Hippocampal formation (tissue), 2 donors: ENCODE measurements at regions not wholly inside any gene's neighbourhood (a gene's known extent, or its start where the extent isn't known, plus 50 kb on each side); places are given as distances from the start of the nearest gene placed in this dataset.
A peak's percentile ranks its signal among the peaks of the same experiment; 100 is the strongest.
"Not testable (repeated sequence)": the region's sequence is repeated elsewhere in the genome, so short reads cannot be mapped to it uniquely, and the experiment has no call there.

Experiments used
- DNase-seq, 2 donors: peaks; one replicate each; lab custom pipeline; 2025; lab: John Stamatoyannopoulos, UW

DNA sequence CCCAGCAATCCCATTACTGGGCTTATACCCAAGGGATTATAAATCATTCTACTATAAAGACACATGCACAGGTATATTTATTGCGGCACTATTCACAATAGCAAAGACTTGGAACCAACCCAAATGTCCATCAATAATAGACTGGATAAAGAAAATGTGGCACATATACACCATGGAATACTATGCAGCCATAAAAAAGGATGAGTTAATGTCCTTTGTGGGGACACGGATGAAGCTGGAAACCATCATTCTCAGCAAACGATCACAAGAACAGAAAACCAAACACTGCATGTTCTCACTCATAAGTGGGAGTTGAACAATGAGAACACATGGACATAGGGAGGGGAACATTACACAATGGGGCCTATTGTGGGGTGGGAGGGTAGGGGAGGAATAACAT is 224.4 kb upstream of the SERP2 start:
- DNase-seq, result not testable (repeated sequence)

DNA sequence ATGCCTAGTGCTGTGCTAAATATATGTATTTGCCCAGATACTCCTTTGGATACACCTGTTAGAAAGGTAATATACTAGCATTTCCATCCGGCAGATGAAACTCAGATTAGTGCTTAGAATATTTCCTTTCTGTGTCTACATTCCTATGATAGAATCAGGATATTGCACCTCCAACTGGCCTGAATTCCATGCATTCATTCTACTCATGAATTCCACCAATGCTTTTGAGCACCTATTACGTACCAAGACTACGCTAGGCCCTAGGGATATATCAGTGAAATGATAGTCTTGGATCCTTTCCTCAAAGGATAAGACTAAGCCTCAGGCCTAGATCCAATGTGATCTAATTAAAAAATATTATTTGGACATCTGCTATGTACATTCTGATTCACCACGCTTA is 223.8 kb upstream of the SERP2 start:
- no peak for DNase-seq

DNA sequence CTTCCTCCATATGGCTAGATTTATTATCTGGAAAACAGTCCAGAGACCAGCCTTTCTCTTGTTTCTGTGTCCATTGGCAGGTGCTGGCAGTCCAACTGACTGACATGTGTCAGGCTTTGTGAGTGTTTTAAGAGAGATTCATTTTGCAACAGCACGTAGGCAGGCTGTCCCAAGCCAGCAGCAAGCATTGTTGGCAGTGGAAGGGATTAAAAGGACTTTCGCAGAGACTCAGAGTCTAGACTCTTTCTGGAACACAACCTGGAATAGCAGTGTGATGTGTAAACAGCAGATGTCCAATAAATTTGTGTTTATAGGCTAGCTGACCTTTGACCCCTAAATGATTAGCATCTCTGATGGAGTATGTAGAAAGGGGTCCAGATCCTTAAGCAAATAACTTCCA is 222.2 kb upstream of the SERP2 start:
- no peak for DNase-seq

DNA sequence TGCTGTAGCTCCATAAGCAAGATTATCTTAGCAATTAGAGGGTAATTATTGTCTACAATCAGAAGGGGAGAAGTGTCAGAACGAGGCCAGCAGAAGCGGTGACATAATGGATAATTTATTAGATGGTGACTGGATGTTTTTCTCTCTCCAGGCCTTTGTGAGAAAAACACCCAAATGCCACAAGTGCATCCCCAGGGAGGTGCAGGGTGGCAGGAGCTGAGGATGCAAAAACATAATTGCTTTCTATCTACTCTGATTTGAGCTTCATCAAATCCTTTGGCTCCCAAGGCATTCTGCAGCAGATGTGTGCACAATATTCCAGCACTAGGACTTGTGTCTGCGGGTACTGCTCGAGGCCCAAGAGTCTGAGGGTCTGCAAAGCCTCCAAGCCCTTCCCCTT is 220.1 kb upstream of the SERP2 start:
- DNase-seq, result no peak

DNA sequence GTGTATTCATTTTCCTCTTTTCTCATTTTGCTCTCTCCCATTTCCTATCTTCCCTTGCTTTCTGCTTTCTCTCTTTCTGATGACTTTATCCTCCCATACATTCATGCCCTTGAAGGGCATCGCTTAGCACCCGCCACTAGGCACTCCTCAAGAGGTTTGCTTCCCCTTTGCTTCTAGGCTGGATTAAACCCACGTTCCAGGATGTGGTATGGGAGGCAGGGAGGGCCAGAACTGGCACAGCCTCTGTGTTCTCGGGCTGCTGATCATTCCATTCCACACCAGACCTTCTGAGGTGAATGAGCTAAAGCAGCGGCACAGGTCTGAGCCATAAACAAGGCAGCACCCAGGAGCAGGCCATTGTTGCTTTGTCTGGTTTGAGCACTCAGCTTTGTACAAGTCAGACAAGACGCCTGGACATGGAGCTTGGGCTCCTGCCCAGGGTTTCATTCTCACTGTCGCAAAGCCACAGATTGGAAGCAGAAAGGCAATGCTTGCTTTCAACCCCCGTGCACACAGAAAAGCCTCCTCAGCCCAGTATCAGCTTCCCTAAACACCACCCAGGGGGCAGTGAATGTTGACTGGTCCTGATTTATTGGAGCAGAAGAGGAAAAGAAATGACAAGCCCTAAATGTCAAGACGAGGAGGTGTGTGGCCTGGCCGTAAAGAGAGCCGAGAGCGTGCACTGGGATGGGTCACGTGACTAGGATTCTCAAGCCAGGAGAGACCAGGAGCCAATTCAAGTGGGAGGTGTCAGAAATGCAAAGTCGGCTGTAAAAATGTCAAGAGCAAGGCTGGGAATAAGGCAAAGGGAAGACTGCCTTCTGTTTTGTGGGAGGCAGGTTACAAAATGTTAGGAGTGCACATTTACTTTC is 218.0 kb upstream of the SERP2 start:
- peak; percentile 59 to 80 for DNase-seq

DNA sequence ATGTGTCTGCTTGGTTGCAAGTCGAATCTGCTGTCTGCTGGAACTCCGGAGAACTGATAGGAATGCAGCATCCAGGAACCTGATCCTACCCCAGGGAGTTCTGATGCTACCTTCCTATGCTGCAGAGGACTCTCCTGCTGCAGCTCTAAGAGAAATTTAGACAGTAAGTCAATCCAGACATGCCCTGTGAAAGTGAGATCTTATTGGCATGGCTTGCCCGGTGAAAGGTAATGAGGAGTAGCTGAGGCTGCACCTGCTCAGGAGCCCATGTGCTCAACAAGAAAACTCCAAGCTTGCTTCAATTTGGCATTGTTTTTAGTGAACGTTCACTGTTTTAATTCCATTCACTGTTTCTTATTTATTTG is 217.3 kb upstream of the SERP2 start:
- no peak for DNase-seq

DNA sequence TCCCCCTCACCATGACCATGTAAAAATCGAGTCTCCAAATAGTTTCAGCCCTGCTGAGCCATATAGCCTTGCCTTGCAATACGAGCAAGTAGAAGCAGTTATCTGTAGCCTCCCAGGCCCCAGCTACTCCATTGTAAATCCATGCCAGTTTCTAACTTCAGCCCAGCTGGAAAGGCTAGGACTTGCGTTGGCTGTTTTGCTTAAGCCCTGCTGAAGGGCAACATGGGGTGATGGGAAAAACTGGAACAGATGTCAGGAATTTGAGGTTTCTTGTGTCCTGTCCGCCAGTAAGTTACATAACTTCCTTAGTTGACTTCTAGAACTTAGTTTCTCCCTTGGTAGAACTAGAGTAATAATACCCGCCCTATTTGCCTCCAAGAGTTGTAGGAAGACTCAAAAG is 216.0 kb upstream of the SERP2 start:
- DNase-seq, result no peak

DNA sequence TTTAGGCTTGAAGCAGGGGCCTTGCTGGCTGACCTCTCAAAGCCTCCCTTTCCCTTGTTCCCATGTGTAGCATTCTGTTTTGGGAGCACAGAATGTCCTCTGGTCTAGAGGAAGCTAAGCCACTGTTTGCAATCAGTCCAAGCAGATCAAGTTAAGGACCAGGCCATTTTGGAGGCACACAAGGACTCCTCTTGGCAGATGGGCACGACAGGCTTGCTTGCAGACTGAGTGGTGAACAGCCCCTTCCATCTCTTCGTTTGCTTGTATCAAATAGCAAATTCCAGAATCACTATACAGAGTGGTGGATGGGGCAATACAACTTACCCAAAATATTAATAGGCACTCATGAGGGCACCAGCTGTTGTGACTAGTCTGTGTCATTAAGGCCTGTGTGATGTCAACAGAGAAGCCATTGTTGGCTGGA is 215.5 kb upstream of the SERP2 start:
- no peak for DNase-seq

DNA sequence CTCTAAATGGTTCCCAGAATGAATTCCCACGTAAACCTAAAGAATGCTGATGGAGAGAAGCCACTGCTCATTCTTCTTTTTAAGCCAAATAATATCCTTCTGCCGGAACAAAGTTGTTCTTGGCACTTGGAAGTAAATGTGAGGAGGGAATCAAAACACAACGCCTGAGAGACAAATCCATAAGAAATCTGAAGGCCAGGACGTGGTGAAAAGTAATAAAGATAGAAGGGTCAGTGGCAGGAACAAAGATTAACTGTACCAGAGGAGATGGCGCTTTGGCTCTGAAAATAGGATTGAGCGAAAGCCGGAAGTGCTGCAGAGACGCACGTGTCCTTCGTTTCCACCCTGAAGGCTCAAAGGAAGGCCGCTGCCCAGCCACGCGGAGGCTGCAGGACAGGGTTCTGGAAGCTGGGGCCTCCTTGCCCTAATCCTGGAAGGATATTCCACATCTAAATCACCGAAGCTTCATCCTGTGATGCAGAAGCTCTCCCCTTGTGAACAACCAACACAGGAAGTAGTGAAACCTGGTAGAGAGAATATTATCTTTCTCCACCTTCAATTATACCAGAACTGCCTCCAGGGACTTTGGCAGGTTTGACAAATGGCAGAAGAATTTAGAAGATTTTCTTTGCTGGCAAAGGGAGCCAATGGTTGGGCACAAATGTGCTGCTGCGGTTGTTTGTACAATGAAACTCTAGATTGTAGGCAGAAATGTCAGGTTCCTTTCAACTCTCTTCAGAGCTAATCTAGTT is 214.6 kb upstream of the SERP2 start:
- no peak for DNase-seq

DNA sequence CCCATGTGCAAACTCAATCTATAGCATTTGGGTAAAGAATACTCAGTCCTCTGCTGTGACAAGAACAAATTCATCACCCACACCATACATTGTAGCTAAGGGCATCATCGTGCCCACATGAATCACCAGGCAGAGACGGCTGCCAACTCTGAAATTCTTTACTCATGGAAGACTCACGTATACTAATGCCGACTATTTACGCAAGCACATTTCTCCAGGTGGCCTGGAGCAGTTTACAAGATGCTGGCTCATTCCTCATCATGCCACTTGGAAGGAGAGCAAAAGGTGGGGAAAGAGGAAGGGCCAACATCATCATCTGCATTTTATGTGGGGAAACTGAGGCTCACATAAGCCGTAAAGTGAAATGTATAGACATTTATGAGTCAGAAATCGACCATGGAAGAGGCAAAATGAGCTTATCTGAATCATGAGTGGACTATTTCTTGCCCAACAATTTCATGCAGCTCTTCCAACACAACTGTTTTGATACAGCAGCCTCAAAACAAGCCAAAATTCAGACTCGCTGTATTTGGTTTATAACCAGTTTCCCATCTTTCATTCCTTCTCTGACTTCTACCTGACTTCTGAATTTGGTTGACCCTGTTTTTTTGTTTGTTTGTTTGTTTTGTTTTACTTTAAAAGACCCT is 213.9 kb upstream of the SERP2 start:
- no peak for DNase-seq

DNA sequence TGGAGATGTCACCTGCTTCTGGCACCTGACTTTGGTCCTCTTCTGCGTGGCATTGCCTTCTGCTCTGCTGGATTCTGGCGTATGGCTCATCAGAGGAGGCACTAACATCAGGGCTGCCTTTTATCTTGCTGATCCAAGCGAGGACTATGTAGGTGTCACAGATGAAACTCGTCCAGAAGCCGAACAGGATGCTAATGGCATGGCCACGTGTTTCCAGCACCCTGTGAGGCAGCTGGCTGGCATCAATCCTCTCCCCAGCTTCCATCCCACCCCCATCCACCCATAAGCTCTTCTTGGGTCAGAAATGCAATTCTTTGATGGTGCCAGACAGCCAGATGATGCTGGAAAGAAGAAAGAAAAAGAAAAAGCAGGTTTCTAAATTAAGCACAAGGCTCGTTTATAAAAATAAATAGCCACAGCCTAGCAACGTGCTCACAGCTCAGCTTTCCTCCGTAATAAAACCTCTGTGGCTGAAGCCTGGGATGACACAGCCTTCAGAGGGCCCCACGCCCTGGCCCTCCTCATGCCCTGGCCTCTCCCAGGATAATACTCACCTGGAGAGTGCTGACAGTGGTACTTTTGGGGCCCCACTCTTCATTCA is 212.9 kb upstream of the SERP2 start:
- DNase-seq, result peak in 1 of 2 donors; percentile 51

DNA sequence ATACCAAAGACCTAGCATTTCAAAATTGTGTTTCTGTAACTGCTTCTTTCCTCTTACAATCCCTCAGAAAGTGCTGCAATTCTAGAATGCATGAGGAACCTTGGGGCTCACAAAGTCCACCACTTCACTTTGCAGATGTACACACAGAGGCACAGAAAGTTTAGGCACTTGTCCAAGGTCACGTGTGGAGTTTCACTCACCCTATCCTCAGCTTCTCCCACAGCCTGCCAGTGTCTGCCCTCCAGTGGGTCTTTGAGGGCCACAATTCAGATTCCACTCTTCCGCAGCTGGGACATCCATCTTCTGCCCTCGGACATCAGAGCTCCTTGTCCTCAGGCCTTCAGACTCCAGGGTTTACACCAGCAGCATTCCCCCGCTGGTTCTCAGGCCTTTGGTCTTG is 210.5 kb upstream of the SERP2 start:
- no peak for DNase-seq

DNA sequence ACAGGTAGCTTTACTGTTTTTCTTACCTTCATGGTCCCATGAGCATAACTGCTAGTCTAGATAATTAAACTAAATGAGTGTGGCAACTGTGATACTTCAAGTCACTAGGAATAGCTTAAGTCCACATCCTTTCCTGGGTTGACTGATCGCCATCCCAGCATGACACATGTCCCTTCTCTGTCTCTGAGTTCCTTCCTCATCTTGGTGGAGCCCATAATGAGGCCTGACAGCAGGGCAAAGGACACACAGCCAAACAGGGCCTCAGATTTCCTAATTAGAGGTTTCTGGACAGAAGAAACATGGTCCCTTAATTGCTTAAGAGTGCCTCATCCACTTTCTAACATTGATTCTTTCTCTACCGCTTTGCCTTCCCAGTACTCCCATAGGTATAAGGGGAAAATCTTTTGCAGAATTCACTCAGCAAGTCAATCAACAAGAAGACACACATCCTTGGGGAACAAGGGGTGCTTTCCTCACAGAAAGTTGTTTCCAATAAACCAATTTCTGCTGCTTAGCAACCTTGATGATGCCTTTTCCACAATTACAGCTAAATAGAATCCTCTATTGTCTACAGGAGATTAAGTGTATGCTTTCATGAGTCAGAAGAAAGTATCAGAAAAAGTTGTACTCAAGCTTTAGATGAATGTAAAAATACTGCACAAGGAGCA is 208.3 kb upstream of the SERP2 start:
- no peak for DNase-seq

DNA sequence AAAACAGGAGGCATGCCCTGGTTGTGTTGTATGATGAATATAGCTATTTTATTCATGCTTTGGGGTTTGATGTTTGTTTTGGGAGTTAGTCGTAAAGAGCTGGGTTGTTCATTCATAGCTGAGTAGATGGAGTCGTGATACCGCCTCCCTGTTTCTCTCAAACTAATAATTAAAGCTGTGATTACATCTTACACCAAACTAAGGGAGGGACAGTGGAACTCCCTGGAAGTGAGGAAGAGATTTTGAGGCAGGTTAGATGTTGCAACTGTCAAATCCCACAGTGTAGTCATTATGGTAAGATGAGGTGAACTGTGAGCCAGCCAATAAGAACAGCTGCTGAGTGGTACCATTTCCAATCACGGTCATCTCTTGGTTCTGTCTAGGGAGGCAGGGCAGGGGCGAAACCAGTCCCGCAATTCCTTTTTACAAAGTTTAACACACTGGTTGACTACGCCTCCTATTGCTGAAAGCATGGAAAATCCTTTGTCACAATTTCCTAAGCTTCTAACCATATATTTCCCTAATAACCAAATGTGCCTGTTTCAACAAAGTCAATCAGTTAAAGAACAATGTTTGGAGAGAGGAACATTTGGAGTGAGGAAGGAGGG is 207.6 kb upstream of the SERP2 start:
- no peak for DNase-seq

DNA sequence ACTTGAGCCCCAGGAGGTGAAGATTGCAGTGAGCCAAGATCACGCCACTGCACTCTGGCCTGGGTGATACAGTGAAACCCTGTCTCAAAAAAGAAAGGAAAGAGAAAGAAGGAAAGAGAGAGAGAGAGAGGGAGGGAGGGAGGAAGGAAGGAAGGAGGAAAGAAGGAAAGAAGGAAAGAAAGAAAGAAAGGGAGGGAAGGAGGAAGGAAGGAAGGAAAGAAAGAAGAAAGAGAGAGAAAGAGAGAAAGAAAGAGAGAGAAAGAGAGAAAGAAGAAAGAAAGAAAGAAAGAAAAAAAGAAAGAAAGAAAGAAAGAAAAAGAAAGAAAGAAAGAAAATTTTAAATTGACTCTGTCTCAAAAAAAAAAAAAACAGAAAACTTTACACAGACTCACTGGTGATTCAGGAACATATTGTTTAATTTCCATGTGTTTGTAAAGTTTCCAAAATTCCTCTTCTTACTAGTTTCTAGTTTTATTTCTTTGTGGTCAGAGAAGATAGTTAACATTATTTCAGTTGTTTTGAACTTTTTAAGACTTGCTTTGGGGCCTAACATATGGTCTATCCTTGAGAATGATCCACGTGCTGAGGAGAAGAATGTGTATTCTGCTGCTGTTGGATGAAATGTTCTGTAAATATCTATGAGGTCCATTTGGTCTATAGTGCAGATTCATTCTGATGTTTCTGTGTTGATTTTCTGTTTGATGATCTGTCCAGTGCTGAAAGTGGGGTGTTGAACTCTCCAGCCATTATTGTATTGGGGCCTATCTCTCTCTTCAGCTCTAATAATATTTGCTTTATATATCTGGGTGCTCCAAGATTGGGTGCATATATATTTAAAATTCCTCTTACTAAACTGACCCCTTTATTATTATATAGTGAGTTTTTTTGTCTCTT is 204.4 kb upstream of the SERP2 start:
- DNase-seq, result no peak

DNA sequence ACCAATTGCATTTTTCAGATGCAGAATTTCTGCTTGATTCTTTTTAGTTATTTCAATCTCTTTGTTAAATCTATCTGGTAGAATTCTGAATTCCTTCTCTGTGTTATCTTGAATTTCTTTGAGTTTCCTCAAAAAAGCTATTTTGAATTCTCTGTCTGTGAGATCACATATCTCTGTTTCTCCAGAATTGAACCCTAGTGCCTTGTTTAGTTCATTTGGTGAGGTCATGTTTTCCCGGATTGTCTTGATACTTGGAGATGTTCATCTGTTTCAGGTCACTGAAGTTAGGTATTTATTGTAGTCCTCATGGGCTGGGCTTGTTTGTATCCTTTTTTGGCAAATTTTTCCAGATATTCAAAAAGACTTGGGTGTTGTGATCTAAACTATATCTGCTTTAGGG is 202.9 kb upstream of the SERP2 start:
- no peak for DNase-seq

DNA sequence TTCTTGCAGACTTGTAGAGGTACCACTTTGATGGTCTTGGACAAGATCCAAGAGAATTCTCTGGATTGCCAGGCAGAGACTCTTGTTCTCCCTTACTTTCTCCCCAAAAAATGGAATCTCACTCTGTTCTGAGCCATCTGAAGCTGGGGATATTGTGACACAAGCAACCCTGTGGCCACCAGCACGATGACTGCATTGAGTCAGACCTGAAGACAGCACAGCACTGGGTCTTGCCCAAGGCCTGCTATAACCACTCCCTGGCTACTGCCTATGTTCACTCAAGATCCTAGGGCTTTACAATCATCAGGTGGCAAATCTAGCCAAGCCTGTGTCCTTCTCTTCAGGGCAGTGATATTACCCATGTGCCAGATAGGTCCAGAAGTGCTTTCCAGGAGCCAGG is 202.5 kb upstream of the SERP2 start:
- no peak for DNase-seq

DNA sequence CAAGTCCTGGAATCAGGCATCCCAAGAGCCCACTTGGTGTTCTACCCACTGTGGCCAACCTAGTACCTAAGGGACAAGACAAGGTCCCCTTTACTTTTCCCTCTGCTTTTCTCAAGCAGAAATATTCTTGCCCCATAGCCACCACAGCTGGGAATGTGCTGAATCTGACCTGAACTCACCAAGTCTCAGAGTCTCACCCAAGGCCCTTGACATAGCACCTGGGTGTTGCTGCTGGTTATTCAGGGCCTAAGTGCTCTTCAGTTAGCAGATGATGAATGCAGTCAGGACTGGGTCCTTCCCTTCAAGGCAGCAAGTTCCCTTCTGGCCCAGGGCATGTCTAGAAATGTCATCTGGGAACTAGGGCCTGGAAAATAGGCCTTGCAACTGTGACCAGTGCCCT is 201.8 kb upstream of the SERP2 start:
- DNase-seq, result no peak

DNA sequence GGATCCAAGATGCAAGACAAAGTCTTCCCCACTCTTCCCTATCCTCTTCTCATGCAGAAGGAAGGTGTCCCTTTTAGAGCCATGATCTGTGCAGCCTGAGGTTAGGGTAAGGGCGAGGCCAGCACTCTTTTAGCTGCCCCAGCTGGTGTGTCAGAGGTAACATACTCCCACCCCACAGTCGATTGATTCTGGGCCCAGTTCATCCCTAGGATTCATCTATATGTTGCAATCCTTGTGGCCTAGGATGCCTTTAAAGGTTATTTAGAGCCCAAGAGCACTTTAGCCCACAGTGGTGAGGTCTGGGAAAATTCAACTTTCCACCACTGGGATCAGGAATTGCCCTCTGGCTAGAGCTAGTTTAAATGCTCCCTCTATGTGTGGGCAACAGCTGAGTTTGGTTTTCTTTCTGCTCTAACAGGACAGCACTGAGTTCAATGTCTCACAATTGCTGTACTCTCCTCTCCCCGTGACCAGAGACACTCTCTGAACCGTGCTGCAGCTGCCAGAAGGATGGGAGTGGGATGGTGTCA is 201.3 kb upstream of the SERP2 start:
- no peak for DNase-seq

DNA sequence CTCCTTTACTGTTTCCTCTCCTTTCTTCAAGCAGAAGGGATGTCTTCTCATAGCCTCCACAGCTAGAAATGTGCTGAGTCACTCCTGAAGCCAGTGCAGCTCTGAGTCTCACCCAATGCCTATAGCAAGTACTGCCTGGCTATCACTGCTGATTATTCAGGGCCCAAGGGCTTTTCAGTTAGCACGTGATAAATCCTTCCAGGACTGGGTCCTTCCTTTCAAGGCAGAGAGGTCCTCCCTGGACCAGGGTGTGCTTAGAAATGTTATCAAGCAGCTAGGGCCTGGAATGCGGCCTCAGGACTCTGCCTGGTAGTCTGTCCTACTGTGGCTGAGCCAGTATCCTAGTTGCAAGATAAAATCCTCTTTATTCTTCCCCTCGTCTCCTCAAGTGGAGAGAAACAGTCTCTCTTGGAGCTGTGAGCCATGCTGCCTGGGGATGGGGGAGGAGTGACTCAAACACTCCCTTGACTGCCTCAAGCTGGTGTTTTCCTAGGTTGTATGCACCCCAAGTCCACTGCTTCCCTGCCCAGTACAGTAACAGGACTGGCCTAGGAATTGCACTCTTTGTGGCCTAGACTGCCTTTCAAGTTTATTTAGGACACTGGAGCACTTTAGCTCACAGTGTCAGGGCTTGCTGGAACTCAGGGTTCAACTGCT is 198.7 kb upstream of the SERP2 start:
- no peak for DNase-seq
